Fibroblast of upper back skin (primary cell): ENCODE measurements at regions not wholly inside any gene's neighbourhood (a gene's known extent, or its start where the extent isn't known, plus 50 kb on each side); places are given as distances from the start of the nearest gene placed in this dataset.

Experiments used
- DNase-seq: peaks from one replicate; pipeline ENCODE4 v3.0.0-alpha.2; 2013

DNA sequence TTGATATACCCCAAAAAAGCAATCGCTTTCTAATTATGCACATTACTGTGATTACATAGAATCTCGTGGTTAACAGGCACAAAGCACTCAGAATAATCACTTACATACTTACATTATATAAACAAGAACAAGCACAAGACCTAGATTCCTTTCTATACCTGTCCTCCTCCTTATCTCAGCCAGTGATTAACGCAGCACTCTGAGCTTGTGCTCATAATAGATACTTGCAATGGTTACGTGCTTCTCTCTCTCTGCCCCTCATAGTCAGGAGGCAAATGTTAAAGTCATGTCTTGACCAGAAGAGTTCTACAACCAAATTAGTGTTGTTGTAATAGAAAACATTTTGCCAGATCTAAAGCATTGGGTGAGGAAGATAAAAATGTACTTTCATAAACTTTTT is 342.2 kb upstream of the PKDCC start:
- DNase-seq: no peak

- no peak for DNase-seq
Observed at GRCh38 chr2:41706286-41706685, 341.5 kb upstream of the PKDCC start.

- no peak for DNase-seq
Observed at GRCh38 chr2:41707790-41708451, 339.9 kb upstream of the PKDCC start.

DNA sequence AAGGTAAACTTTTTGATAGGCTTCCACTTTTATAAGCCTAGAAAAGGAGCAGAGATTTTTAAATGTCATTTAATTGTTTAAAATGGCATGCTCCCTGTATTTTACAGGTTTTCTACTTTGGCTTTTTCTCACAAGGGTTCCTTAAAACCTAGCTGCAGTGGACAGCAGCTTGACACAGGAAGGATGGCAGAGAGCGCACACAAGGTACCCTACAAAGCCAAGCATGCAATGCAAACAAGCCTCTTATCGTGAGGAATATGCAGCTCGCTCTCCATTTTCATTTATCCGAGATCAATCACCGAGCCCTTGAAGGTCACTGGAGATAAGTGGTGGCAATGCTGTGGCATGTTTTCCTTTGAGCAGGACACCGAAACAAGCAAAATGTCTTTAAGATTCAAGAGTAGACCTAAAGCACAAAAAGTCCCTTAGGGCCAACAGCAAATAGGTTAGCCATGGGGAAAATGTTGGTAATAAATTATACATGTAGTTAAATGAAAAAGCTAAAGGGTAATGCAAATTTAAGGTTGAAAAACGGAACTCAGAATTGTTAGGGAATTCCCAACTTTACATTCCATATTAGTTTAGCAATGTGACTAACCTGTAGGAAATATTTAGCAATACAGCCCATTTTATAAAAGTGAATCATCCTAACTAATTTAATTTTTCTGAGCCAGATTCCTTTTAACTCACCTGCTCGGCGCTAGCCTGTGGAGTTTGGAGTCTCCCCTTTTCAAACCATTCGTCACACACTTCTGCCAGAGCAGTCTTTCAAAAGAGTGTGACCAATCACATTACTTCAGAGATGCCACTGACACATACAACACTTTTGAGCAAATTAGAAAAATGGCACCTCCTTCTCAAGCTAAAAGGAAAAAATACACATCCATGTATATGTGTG is 337.9 kb upstream of the PKDCC start:
- DNase-seq: no peak

DNA sequence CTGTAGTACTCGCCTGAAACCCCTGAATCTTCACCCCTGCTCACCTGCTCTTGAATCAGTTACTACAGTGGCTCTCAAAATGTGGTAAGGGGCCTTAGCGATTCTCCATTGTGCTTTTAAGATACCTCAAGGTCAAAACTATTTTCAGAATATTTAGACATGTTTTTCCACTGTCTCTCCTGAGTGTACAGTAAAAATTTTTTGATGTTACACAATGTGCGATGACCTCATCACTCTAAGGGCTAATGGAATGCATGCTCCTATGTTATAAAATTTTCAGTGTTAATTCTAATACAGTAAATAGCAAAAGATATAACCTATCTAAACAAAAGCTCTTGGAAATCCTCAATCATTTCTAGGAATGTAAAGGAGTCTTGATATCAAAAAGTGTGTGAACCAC is 336.9 kb upstream of the PKDCC start:
- peak; percentile 32 for DNase-seq

- DNase-seq: no peak
Observed at GRCh38 chr2:41711736-41712135, 336.1 kb upstream of the PKDCC start.

- DNase-seq: no peak
Observed at GRCh38 chr2:41716497-41716896, 331.3 kb upstream of the PKDCC start.

GRCh38 chr2:41717839-41718238 is 330.0 kb upstream of the PKDCC start:
- no peak for DNase-seq

DNA sequence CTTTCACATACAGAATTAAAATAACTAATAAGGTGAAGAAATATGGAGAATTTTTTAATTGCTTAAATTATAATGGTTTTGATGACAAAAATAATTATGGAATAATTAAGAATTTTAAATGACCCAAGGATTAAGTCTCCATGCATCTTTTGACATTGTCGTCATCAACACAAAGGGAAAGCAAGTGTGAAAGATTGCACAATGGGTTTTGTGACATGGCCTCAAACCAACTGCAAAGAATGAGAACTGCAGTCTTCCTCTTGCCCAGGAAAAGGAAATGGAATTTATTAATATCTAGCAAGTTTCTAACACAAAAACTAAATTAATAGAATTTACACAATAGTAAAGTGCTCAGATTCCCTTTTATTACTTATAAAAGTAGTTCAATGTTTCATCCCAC is 329.1 kb upstream of the PKDCC start:
- DNase-seq: no peak

GRCh38 chr2:41719756-41720155 is 328.1 kb upstream of the PKDCC start:
- no peak for DNase-seq

GRCh38 chr2:41720331-41721251 is 327.2 kb upstream of the PKDCC start:
- no peak for DNase-seq

GRCh38 chr2:41722668-41723369 is 325.0 kb upstream of the PKDCC start:
- peak; percentile 10 for DNase-seq

DNA sequence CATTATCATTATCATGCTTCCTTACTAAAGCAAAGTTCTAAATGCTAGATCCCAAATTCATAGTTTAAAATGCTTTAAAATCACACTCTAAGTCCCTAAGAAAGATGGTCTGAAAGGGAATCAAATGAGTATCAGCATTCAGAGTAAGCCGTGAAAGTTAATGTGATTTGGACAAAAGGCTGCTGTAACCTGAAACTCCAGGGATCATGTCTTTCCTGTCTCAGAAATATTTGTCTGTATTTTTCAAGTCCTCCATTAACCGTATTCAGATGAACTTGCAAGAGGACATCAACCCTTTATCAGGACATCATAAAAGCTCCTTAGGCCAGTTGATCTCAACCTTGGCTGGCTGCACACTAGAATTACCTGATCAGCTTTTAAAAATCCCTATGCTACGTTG is 324.3 kb upstream of the PKDCC start:
- no peak for DNase-seq

- DNase-seq: no peak
Observed at GRCh38 chr2:41724465-41724864, 323.4 kb upstream of the PKDCC start.

- no peak for DNase-seq
Observed at GRCh38 chr2:41725901-41726300, 321.9 kb upstream of the PKDCC start.

DNA sequence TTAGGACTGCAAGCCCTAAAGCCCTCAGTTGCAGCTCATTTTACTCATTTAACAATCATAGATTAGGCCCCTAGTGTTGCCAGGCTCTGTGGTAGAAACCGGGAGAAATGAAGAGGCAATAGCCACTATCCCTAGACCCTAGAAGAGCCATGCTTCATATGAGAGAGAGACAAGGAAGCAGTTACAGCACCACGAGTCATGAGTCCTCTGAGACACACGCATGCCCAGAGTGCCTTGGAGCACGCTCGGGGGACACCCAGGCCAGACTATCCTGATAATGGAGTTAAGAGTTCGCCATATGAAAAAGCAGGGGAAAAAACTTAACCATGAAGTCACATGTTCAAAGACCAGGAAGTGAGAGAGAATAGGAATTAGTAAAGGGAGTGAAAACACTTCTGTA is 321.5 kb upstream of the PKDCC start:
- DNase-seq: no peak

DNA sequence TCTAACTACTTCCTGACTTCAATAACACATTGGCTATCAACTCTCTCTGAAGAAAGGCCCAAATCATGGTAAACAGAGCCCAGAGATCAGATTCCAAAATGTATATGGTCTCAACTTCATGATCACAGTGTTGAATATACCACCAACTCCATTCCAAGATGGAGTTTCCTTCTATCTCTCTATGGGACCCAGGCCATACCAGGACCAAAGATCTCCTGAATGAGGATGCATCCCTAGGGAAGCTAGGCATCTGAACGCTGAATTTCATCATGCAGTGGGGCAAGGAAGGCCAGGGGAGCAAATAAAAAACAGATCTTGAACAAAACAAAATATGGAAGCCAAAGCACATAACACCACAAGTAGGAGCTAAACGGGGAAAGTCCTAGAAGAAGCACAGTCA is 320.7 kb upstream of the PKDCC start:
- DNase-seq: no peak

DNA sequence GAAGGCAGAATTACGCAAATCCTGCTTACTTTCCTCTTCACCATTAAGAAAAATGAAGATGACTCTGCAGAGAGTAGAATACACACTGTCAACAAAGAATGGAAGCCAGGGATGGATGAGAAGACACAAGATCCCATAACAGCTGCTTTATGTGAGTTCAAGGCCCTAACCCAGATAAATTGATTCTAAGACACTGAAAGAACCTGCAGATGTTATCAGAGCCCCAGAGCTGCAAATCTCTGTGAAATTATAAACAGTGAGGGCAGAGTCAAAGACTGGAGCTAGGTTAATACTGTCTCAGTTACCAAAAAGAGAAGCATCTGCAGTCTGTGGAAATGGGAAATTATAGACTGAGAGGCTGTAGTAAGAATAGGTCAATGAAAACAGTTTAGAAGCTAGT is 320.1 kb upstream of the PKDCC start:
- DNase-seq: no peak

GRCh38 chr2:41728788-41729338 is 319.0 kb upstream of the PKDCC start:
- DNase-seq: no peak

GRCh38 chr2:41729800-41730364 is 317.9 kb upstream of the PKDCC start:
- no peak for DNase-seq

- no peak for DNase-seq
Observed at GRCh38 chr2:41735006-41735405, 312.8 kb upstream of the PKDCC start.

- DNase-seq: no peak
Observed at GRCh38 chr2:41735476-41735875, 312.3 kb upstream of the PKDCC start.
